ENCODE measurements at regions not wholly inside any gene's neighbourhood (a gene's known extent, or its start where the extent isn't known, plus 50 kb on each side); places are given as distances from the start of the nearest gene placed in this dataset.

- WGBS, 2 donors: 80 to 89% methylated on average over 2 of the region's 2 CpGs
- DNase-seq (no peak), ATAC-seq (ENCODE audit: insufficient read depth, low FRiP score) (no peak)
- no peak overlapping the region for H3K27ac ChIP-seq (ENCODE audit: low read depth in 1 of 2, low read length in 1 of 2)
- H3K27me3 ChIP-seq (ENCODE audit: control insufficient read depth in 3 of 3, insufficient read depth in 3 of 3, low read length in 2 of 3): no peaks in the 10 kb centered on the region
- no peaks in the 10 kb centered on the region for H3K9me3 ChIP-seq (ENCODE audit: control insufficient read depth in 4 of 4, insufficient read depth in 3 of 4, low read length in 3 of 4)
- no peak overlapping the region for H3K4me3 ChIP-seq
- H3K9ac ChIP-seq (ENCODE audit: insufficient read depth in 1 of 2, low read length in 2 of 2): no peak overlapping the region
- no peaks in the 10 kb centered on the region for H3K4me1 ChIP-seq (ENCODE audit: control insufficient read depth in 5 of 5, insufficient read depth in 5 of 5, low read length in 5 of 5)
- no peak for TF ChIP-seq CTCF (IDR thresholded peaks at IDR 0.05; ENCODE audit: control extremely low read depth, extremely low read depth)
- no peaks in the 10 kb centered on the region for H3K36me3 ChIP-seq (ENCODE audit: control insufficient read depth in 4 of 4, insufficient read depth in 4 of 4, low read length in 4 of 4)
These were observed 471.1 kb upstream of the FAM98A start for GRCh38 chr2:34070196-34070595.

GRCh38 chr2:34069604-34070003, 470.5 kb upstream of the FAM98A start:
- Histone ChIP-seq H3K9ac (ENCODE audit: insufficient read depth in 1 of 2, low read length in 2 of 2) (no peak overlapping the region), H3K9me3 (ENCODE audit: control insufficient read depth in 4 of 4, insufficient read depth in 3 of 4, low read length in 3 of 4) (no peaks in the 10 kb centered on the region), H3K27ac (ENCODE audit: low read depth in 1 of 2, low read length in 1 of 2) (no peak overlapping the region), H3K27me3 (ENCODE audit: control insufficient read depth in 3 of 3, insufficient read depth in 3 of 3, low read length in 2 of 3) (no peaks in the 10 kb centered on the region), H3K4me1 (ENCODE audit: control insufficient read depth in 5 of 5, insufficient read depth in 5 of 5, low read length in 5 of 5) (no peaks in the 10 kb centered on the region), H3K4me3 (no peak overlapping the region), H3K36me3 (ENCODE audit: control insufficient read depth in 4 of 4, insufficient read depth in 4 of 4, low read length in 4 of 4) (no peaks in the 10 kb centered on the region)
- no peak for ATAC-seq (ENCODE audit: insufficient read depth, low FRiP score)
- no peak for TF ChIP-seq CTCF (IDR thresholded peaks at IDR 0.05; ENCODE audit: control extremely low read depth, extremely low read depth)
- no peak for DNase-seq

GRCh38 chr2:34050413-34050812, 451.3 kb upstream of the FAM98A start:
- Histone ChIP-seq H3K27me3 (ENCODE audit: control insufficient read depth in 3 of 3, insufficient read depth in 3 of 3, low read length in 2 of 3) (no peaks in the 10 kb centered on the region), H3K4me1 (ENCODE audit: control insufficient read depth in 5 of 5, insufficient read depth in 5 of 5, low read length in 5 of 5) (no peaks in the 10 kb centered on the region), H3K9me3 (ENCODE audit: control insufficient read depth in 4 of 4, insufficient read depth in 3 of 4, low read length in 3 of 4) (no peaks in the 10 kb centered on the region), H3K4me3 (no peak overlapping the region), H3K9ac (ENCODE audit: insufficient read depth in 1 of 2, low read length in 2 of 2) (no peak overlapping the region), H3K27ac (ENCODE audit: low read depth in 1 of 2, low read length in 1 of 2) (no peak overlapping the region), H3K36me3 (ENCODE audit: control insufficient read depth in 4 of 4, insufficient read depth in 4 of 4, low read length in 4 of 4) (no peaks in the 10 kb centered on the region)
- TF ChIP-seq CTCF (IDR thresholded peaks at IDR 0.05; ENCODE audit: control extremely low read depth, extremely low read depth): no peak
- DNase-seq (no peak), ATAC-seq (ENCODE audit: insufficient read depth, low FRiP score) (no peak)

GRCh38 chr2:34045101-34045655, 446.1 kb upstream of the FAM98A start:
- Histone ChIP-seq H3K9ac (ENCODE audit: insufficient read depth in 1 of 2, low read length in 2 of 2) (no peak overlapping the region), H3K36me3 (ENCODE audit: control insufficient read depth in 4 of 4, insufficient read depth in 4 of 4, low read length in 4 of 4) (no peaks in the 10 kb centered on the region), H3K9me3 (ENCODE audit: control insufficient read depth in 4 of 4, insufficient read depth in 3 of 4, low read length in 3 of 4) (no peaks in the 10 kb centered on the region), H3K27ac (ENCODE audit: low read depth in 1 of 2, low read length in 1 of 2) (no peak overlapping the region), H3K4me3 (no peak overlapping the region), H3K27me3 (ENCODE audit: control insufficient read depth in 3 of 3, insufficient read depth in 3 of 3, low read length in 2 of 3) (no peaks in the 10 kb centered on the region), H3K4me1 (ENCODE audit: control insufficient read depth in 5 of 5, insufficient read depth in 5 of 5, low read length in 5 of 5) (no peaks in the 10 kb centered on the region)
- ATAC-seq (ENCODE audit: insufficient read depth, low FRiP score): no peak
- peak in 2 of 3 donors; percentile 14 to 24 for DNase-seq
- TF ChIP-seq CTCF (IDR thresholded peaks at IDR 0.05; ENCODE audit: control extremely low read depth, extremely low read depth): no peak
- WGBS, 2 donors: 83% methylated on average over 5 of the region's 5 CpGs

All from lung (tissue), 11 donors.